H1 (cell line): ENCODE measurements at regions not wholly inside any gene's neighbourhood (a gene's known extent, or its start where the extent isn't known, plus 50 kb on each side); places are given as distances from the start of the nearest gene placed in this dataset.

Source experiments
- ASH2L ChIP-seq: fragments of 200-600, 300-600 bp; sonication (generic); IDR thresholded peaks from one replicate; pipeline ENCODE4 v1.7.1; 2017; ENCODE audit warnings: low read length
- ATF2 ChIP-seq: IDR thresholded peaks from 2 replicates; pipeline ENCODE4 v1.6.1; 2012; ENCODE audit warnings: low read length, inconsistent platforms
- CTCF ChIP-seq, 3 experiments: IDR thresholded peaks; 1 replicate in 2 of 3; 2 replicates in 1 of 3; pipeline versions ENCODE4 v1.5.1 to v1.6.1; 2011; ENCODE audit warnings: low read length in 3 of 3, mild to moderate bottlenecking in 3 of 3, inconsistent platforms in 2 of 3, low read depth in 1 of 3, moderate library complexity in 1 of 3; ENCODE audit not compliant: insufficient read depth in 1 of 3; ENCODE audit errors: control extremely low read depth in 1 of 3
- EGR1 ChIP-seq: IDR thresholded peaks from 2 replicates; pipeline ENCODE4 v1.6.1; 2011; ENCODE audit warnings: low read depth, low read length, borderline replicate concordance
- KDM5A ChIP-seq: fragments of 200-600 bp; IDR thresholded peaks from 2 replicates; pipeline ENCODE4 v1.7.1; 2012; ENCODE audit warnings: mild to moderate bottlenecking, low read length, inconsistent platforms, mixed read lengths

GRCh38 chr18:65346086-65346485 lies 404.7 kb upstream of the CDH7 start (continued):
- no peak for TF ChIP-seq ATF2
- no peak for TF ChIP-seq ASH2L
- TF ChIP-seq EGR1 = no peak
- no peak for TF ChIP-seq KDM5A
- no peak for TF ChIP-seq CTCF (IDR thresholded peaks at IDR 0.05; ENCODE audit: control extremely low read depth in 1 of 3, insufficient read depth in 1 of 3, low read depth in 1 of 3, low read length in 3 of 3)
